HG03097 (cell line): ENCODE measurements at regions not wholly inside any gene's neighbourhood (a gene's known extent, or its start where the extent isn't known, plus 50 kb on each side); places are given as distances from the start of the nearest gene placed in this dataset.

ENCODE experiments used
- ATAC-seq: cut with Tn5 transposase; IDR thresholded peaks from one replicate; pipeline ENCODE4 v1.9.1; 2021; ENCODE audit not compliant: unreplicated experiment, low FRiP score

DNA sequence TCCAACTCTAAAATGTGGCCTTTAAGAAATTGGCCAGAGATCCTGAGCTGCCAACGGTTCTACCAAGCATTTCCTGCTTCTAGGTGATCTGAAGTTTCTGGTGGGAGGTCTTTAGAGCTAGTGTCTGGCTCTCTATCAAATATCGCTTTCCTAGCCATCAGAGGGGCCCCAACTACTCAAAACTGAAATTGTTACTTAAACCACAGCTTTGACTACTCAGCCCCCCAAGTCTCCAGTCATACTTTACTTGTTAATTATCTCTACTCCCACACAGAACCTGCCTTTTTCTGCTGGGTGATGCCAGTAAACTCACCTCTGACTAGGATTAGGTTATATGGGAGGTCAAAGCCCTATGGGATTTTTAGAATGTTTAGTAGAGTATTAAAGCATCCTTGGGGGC is 95.1 kb downstream of the FASLG start:
- no peak for ATAC-seq

DNA sequence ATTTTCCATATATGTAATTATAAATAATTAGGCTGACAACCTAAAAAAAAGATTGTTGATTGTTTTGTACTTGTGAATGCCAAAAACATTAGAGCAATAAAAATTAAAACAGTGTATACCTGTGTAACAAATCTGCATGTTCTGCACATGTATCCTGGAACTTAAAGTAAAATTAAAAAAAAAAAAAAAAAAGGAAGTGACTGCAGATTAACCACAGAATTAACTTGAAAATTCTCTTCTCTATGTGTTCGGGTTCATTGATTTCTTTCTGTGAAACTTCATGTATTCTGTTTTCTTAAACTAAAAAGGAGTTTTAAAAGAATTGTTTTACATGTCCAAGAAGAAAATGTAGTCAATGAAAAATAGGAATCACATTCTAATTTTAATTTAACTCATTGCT is 95.7 kb downstream of the FASLG start:
- ATAC-seq = no peak

- no peak for ATAC-seq
Observed at GRCh38 chr1:172755099-172755498, 96.2 kb downstream of the FASLG start.

GRCh38 chr1:172756024-172756423 is 97.1 kb downstream of the FASLG start:
- no peak for ATAC-seq

GRCh38 chr1:172758259-172758658 is 99.4 kb downstream of the FASLG start:
- ATAC-seq = no peak

GRCh38 chr1:172760121-172760520 is 101.2 kb downstream of the FASLG start:
- ATAC-seq = no peak

DNA sequence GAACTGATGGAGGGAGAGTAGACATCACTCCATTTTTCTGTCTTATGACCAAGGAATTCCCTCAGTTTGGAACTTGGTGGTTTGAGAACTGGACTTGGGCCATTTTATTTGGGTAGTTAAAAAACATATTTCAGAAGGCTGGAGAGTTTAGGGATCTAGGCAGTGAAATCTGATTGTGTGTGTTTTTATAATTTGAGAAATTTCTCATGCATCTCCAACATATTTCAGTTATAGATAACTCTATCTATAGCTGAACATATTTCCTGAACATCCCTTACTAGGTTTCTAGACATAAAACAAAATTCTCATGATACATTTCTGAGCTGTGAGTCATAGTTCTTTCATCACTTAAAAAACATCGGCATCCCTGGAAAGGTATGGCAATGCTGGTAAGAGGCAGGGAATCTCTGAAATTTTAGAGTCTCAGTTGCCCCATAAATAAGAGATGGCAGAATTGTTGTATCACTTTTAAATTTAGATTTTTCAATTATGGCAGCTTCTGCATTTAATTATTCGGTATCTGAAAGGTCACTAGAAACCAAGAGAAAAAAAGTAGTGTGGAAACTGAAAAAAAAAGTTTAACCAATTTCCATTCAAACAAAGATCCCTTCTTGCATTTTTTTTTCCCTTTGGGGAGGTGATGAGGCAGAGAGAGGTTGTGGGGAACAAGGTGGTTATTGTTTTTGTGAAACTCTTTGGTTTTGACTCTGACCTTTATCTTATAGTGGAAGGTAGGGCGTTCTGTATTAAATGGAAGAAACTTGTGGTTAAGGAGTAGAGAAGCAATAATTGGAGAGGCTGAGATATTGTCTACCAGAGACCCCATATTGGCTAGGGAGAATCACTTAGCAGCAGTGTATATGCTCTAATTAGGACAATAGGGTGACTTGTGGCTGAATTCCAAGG is 102.9 kb downstream of the FASLG start:
- ATAC-seq = no peak

DNA sequence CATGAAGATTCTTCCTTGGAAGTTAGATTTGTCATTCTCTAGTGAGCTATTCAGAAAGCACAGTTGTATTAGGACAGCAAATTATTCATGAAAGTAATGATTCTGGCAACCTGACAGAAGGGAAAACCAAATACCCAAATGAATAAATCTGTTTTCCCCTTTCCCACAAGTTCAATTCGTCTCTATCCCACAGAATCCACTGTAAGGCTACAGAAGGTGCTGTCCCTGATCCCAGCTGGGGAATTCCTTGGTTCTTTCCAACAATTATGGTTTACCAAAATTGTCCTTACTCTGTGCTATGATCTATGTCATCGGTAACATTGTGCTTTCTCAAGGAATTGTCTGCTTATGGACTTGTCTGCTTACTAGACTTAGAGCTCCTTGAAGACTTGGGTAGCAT is 104.2 kb downstream of the FASLG start:
- ATAC-seq = no peak

DNA sequence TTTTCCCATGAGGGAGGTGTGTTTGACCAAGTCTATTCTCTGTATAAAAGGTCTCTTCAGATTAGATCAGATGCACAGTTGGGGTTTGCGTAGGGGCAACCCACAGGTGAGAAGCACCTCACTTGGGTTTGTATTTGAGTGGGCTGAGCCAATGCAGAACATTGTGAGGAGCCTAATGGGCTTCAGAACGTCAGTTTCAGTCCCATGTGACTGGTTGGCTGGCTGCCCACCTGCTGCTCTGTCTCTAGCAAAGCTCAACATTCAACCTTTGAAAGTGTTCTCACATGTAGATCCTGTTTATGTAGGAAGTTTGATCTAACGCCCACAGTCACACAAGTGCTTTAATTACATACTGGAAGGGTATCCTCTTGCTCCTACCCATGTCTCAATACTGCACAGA is 105.5 kb downstream of the FASLG start:
- no peak for ATAC-seq

DNA sequence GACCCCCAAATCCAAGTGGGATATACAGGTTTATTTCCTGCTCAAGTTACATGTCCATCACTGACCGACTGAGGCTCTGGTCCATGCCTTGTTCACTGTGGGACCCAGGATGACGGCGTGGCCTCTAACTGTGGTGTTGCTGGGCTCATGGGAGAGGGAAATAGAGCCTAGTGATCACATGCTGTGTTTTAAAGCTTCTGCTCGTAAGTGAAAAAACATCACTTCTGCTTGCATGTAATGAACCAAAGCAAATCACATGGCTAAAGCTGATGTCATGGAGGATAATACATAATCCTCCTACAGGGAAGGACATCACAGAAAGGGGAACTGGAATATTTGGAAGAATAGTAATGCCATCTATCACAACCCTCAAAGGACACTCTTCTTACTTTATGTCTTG is 107.6 kb downstream of the FASLG start:
- ATAC-seq = no peak

DNA sequence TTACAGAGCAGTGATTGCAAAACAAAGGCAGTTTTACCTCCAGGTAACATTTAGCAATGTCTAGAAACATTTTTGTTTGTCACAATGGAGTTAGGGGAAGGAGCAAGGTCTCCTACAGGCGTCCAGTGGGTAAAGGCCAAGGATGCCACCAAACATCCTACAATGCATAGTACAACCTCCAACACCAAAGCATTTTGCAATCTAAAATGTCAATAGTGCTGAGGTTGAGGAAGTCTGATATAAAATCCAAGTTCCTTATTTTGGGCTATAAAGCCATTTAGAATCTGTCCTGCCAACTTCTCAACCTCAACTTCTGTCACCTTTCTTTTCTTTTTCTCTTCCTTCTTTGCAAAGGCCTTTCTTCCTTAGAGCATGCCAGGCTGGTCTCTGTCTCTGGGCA is 111.2 kb downstream of the FASLG start:
- no peak for ATAC-seq

- ATAC-seq = no peak
Observed at GRCh38 chr1:172774561-172774960, 115.7 kb downstream of the FASLG start.

DNA sequence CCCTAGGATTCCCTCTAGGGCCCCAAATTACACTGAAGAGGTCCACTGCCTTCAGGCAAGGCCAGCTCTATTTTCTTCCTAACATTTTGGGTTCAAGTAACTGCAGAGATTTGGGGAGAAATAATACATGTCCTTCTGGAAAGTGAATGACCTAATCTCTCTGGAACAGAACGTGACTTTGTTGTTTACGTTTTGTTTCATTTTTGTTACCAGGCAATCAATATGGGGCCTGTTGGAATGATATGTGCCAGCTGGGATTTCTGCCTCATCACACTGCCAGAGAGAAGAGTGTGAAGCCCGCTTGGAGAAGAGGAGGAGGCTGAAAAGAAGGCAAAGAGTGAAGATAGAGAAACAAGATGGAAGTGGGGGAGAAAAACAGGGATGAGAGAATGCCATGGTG is 116.7 kb downstream of the FASLG start:
- no peak for ATAC-seq

GRCh38 chr1:172776071-172776470 is 117.2 kb downstream of the FASLG start:
- ATAC-seq = no peak

- no peak for ATAC-seq
Observed at GRCh38 chr1:172777767-172778166, 118.9 kb downstream of the FASLG start.

DNA sequence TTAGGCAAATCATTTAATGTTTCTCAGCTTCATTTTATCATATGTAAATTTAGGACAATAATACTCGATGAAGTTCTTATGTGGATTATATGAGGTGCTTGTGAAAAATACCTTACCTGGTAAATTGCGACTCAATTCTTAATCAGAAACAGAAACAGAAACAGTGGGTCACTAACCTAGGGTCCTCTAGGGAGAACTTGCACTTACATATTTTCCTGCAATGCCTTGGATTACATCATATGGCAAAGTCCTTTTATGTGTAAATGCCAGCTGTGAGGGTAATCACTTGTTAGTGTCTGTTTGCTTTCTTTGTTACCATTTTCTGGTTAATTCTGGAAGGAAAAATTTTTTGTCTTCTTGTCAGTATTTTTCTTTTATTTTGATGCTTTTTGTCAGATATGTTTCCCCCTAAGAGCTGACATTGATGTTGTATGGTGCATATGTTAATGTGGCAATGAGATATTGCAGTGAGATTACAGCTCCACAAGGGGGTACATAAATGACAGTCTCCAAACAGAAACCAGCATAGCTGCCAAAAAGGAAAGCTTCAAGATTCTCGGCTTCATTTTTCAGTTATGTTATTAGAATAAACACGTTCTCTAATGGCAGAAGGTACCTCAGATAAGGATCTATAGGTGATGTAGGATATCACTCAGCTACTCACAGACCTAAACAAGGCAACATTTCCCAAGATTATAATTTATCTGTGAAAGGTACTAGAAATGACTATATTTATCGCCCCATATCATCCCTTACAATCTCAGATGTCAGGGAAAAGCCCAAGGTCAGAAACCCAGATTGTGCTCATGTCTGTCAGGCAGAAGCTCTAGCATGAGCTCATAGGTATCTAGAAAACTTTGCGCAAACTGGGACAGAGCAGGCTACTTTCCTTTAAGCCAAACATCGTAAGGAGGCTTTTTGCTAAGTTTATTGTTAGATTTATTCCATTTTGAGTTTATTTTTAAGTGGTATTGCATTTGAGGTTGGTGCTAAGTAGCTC is 119.9 kb downstream of the FASLG start:
- ATAC-seq = peak; percentile 70

DNA sequence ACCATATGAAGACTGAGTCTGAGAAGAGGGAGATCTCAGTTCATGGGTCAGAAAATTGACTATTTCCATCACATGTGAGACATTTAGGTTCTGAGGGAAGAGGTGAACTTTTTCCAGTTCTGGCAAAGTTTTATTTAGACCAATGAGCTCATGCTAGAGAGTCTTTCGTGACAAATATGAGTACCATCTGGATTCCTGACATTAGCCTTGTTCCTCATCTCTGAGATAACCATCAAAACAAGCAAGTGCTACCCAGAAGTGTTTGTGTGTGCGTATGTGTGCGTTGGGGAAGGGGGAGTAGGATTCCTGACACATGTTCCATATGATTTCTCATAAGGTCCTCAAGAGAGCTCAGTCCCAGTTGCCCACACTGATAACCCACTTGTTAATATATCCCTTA is 120.6 kb downstream of the FASLG start:
- ATAC-seq = no peak

- no peak for ATAC-seq
Observed at GRCh38 chr1:172781513-172782140, 122.7 kb downstream of the FASLG start.

GRCh38 chr1:172789840-172790239 is 130.9 kb downstream of the FASLG start:
- no peak for ATAC-seq

DNA sequence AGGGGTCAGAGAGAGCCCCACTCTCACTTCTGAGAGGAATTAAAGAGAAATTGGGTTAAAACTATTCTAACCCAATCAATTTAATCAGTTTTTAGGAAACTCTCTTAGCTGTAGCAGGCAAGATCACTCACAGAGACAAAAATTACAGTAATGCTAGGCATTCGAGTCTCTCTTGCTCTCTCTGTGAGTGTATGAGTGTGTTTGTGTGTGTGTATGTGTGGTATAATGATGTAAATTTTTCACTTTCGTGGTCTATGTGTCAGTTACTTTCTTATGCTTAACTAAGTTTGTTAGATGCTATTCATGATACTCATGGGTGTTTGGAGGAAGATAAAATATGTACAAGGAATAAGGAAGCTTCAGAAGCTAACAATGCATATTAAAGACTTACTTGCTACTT is 131.3 kb downstream of the FASLG start:
- no peak for ATAC-seq

DNA sequence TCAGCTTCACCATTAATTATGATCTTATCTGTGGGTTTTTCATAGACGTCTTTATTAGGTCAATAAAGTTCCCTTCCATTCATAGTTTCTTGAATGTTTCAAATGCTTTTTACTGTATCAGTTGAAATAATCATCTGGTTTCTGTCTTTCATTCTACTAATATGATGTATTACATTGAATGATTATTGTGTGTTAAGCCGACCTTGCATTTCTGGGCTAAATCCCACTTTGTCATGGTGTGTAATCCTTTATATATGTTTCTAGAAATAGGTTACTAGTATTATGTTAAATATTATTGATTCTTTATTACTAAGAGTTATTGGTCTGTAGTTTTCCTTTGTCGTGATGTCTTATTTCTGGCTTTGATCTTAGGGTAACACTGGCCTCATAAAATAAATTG is 134.9 kb downstream of the FASLG start:
- no peak for ATAC-seq
